Testis (tissue), 2 donors: ENCODE measurements at regions not wholly inside any gene's neighbourhood (a gene's known extent, or its start where the extent isn't known, plus 50 kb on each side); places are given as distances from the start of the nearest gene placed in this dataset.

Experiments used
- DNase-seq: peaks from one replicate; pipeline ENCODE4 v3.0.0-alpha.2; 2019
- H3K27ac ChIP-seq, 2 donors: fragments of 200-600 bp; sonication (generic); one replicate each; pipeline ENCODE4 v1.5.1; 2019
- H3K27me3 ChIP-seq: fragments of 200-600 bp; sonication (generic); one replicate; pipeline ENCODE4 v1.5.1; 2019
- H3K36me3 ChIP-seq: fragments of 200-600 bp; sonication (generic); one replicate; pipeline ENCODE4 v1.5.1; 2017; ENCODE audit warnings: low read depth; ENCODE audit errors: missing control alignments
- H3K4me1 ChIP-seq: fragments of 200-600 bp; sonication (generic); one replicate; pipeline ENCODE4 v1.5.1; 2019
- H3K4me3 ChIP-seq, 2 donors: fragments of 200-600 bp; sonication (generic); one replicate each; pipeline ENCODE4 v1.5.1; 2017 to 2019
- H3K9me3 ChIP-seq: fragments of 200-600 bp; sonication (generic); one replicate; pipeline ENCODE4 v1.5.1; 2017
- POLR2A ChIP-seq: fragments of 450-650 bp; IDR thresholded peaks from one replicate; pipeline ENCODE4 v1.6.1; 2017; ENCODE audit warnings: antibody characterized with exemption, mild to moderate bottlenecking, moderate library complexity
- WGBS, 2 donors: methylation state at CpG; one replicate each; pipeline ENCODE4 v1.1.5; 2018; 5-methylcytosine and 5-hydroxymethylcytosine counted together
- intact Hi-C: fragments of 100-400 bp; cut with DNase I; formaldehyde crosslinking; loops from one replicate; pipeline ENCODE4 v1.15.1; 2023; ENCODE audit warnings: low total_unique reads
- TF ChIP-seq, protein P1 (sequence below), 3 experiments: fragments of 450-650 bp in 2 of 3; fragments of 200-600 bp in 1 of 3; sonication (generic) in 1 of 3; IDR thresholded peaks; one replicate each; pipeline ENCODE4 v1.5.1; 2016 to 2019; ENCODE audit warnings: antibody characterized with exemption in 3 of 3, mild to moderate bottlenecking in 2 of 3, moderate library complexity in 1 of 3

DNA sequence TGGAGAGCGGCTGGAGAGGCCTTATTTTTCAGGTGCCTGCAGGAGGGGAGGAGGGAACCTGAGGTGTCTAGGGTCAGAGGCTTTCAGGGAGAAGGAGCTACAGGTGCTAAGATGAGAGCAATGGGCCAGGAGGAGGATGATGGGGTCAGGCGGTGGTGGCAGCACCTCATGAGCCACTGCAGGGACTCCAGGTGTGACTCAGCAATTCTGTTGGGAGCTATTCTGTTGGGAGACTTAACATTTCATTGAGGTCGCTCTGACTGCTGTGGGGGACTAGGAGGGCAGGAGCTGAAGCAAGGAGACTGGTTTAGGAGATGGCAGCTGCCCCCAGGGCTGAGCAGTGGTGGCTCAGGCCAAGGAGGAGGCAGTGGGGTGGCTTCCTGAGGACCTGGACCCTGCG, 65.0 kb downstream of the CLDN34 start:
- H3K4me1 ChIP-seq: no peaks in the 10 kb centered on the region
- no peak for DNase-seq
- no peak for TF ChIP-seq POLR2A
- TF ChIP-seq, protein P1, sequence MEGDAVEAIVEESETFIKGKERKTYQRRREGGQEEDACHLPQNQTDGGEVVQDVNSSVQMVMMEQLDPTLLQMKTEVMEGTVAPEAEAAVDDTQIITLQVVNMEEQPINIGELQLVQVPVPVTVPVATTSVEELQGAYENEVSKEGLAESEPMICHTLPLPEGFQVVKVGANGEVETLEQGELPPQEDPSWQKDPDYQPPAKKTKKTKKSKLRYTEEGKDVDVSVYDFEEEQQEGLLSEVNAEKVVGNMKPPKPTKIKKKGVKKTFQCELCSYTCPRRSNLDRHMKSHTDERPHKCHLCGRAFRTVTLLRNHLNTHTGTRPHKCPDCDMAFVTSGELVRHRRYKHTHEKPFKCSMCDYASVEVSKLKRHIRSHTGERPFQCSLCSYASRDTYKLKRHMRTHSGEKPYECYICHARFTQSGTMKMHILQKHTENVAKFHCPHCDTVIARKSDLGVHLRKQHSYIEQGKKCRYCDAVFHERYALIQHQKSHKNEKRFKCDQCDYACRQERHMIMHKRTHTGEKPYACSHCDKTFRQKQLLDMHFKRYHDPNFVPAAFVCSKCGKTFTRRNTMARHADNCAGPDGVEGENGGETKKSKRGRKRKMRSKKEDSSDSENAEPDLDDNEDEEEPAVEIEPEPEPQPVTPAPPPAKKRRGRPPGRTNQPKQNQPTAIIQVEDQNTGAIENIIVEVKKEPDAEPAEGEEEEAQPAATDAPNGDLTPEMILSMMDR (IDR thresholded peaks at IDR 0.05): no peak

DNA sequence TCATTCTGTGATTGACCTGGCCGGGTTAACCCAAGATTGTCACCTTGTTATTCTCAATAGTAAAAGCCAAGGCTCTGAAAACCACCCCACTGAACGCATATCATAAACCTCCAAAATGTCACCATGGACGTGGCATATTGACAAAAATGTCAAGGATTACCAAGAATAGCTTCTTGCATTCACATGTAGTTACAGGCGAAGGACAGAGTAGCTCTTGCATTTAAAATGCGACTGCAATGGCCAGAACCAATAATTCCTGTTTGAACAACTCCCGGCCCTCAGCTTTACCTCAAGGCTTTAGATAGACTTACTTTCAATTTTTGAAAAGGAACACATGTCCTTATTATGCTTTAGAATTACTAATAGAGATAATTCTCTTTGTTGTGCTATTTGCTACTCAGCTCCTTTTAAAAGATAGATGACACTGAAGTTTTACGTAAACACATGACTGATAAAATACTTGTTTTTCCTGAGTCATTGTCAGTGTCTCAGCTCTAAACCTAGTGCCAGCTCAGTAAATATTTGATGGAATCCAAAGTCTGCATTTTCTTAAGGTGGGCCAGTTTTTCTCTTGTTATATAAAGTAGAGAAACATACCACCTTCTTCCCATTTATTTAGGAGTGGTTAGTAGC, 66.3 kb downstream of the CLDN34 start:
- 59 to 66% methylated on average over 5 to 7 of the region's 7 CpGs for WGBS, 2 donors
- TF ChIP-seq, protein P1 (IDR thresholded peaks at IDR 0.05): no peak
- TF ChIP-seq POLR2A: no peak
- H3K9me3 ChIP-seq: no peaks in the 10 kb centered on the region
- no peak overlapping the region for H3K27ac ChIP-seq
- no peaks in the 10 kb centered on the region for H3K4me1 ChIP-seq
- H3K36me3 ChIP-seq: no peaks in the 10 kb centered on the region
- H3K27me3 ChIP-seq: no peaks in the 10 kb centered on the region
- intact Hi-C loops: no loop called here
- H3K4me3 ChIP-seq: no peak overlapping the region
- no peak for DNase-seq

More for the DNA sequence above, 65.0 kb downstream of the CLDN34 start:
- WGBS, 2 donors: 94 to 100% methylated on average over 1 to 4 of the region's 4 CpGs
- Histone ChIP-seq H3K27me3 (no peaks in the 10 kb centered on the region), H3K27ac (no peak overlapping the region), H3K4me3 (no peak overlapping the region), H3K9me3 (no peaks in the 10 kb centered on the region), H3K36me3 (no peaks in the 10 kb centered on the region)
- intact Hi-C loops: no loop called here

DNA sequence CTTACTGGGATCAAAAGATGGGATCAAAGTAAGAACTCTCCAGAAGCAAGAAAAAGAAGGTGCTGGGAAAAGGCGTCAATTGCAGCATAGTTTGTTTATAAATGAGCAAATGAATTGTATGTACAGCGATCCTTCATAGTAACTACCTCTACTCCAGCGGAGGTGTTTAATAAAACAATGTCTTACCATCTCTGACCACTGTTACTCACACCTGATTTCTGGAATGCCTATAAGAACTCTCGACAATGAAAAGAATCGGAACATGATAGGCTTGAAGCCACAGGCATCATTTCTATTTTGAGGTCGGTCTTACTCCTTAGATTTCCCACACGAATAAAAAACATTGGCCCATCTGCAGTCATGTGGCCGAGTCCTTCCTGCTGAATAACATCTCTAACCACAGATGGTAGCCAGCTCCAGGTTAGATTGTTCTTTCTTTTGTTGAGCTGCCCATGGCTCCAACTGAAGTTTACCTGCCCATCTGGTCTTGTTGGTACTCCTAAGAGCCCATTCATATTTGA, 67.6 kb downstream of the CLDN34 start:
- no peak for DNase-seq
- 92 to 95% methylated on average over 8 of the region's 8 CpGs for WGBS, 2 donors
- TF ChIP-seq, protein P1 (IDR thresholded peaks at IDR 0.05): no peak
- no peak for TF ChIP-seq POLR2A

GRCh38 chrX:10038585-10038984, 71.4 kb downstream of the CLDN34 start:
- Histone ChIP-seq H3K27me3 (no peaks in the 10 kb centered on the region), H3K36me3 (no peaks in the 10 kb centered on the region), H3K4me3 (no peak overlapping the region), H3K4me1 (no peaks in the 10 kb centered on the region), H3K9me3 (no peaks in the 10 kb centered on the region), H3K27ac (no peak overlapping the region)
- WGBS, 2 donors: 95 to 97% methylated on average over 3 to 5 of the region's 6 CpGs
- intact Hi-C loops: no loop called here
- TF ChIP-seq, protein P1 (IDR thresholded peaks at IDR 0.05): no peak
- TF ChIP-seq POLR2A: no peak
- no peak for DNase-seq

More for the DNA sequence above, 67.6 kb downstream of the CLDN34 start:
- no peaks in the 10 kb centered on the region for H3K9me3 ChIP-seq
- H3K27me3 ChIP-seq: no peaks in the 10 kb centered on the region
- no peaks in the 10 kb centered on the region for H3K4me1 ChIP-seq
- intact Hi-C loops: no loop called here
- no peak overlapping the region for H3K27ac ChIP-seq
- H3K36me3 ChIP-seq: no peaks in the 10 kb centered on the region
- no peak overlapping the region for H3K4me3 ChIP-seq
